GM06990 (cell line): ENCODE measurements at regions not wholly inside any gene's neighbourhood (a gene's known extent, or its start where the extent isn't known, plus 50 kb on each side); places are given as distances from the start of the nearest gene placed in this dataset.

Experiments
- DNase-seq: peaks from one replicate; pipeline ENCODE4 v3.0.0-alpha.2; 2011; ENCODE audit not compliant: insufficient read length; ENCODE audit errors: extremely low read depth
- H3K27me3 ChIP-seq: replicated peaks from 2 replicates; pipeline ENCODE4 v1.6.0; 2011; ENCODE audit warnings: low read length; ENCODE audit not compliant: control insufficient read depth, insufficient read depth
- H3K36me3 ChIP-seq: 2 replicates; pipeline ENCODE4 v1.5.1; 2011; ENCODE audit warnings: low read length; ENCODE audit not compliant: control insufficient read depth, insufficient read depth
- H3K4me3 ChIP-seq: replicated peaks from 2 replicates; pipeline ENCODE4 v1.5.1; 2011; ENCODE audit warnings: low read depth, mild to moderate bottlenecking, control low read depth, low read length
- TF ChIP-seq, protein P1 (sequence below): IDR thresholded peaks from 2 replicates; pipeline ENCODE4 v1.5.1; 2011; ENCODE audit warnings: low read length, control low read depth, mild to moderate bottlenecking, inconsistent platforms; ENCODE audit not compliant: insufficient read depth, poor library complexity, severe bottlenecking

DNA sequence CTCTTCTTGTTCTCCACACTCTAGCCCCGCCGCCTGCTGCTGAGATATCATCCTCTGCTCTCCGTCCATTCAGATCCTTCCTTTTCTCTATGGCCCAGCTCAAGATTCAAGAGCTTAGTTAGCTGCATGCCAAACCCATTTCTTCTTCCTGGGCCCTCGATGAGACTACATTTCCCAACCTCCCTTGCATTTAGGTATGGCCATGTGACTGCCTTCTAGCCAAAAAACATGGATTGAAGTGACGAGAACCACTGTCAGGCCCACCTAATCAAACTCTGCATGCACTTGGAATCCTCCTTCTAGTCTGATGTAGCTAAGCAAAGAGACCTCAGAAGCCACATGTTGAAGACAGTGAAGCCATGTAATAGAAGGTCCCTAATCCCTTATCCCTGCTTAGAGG lies 308.2 kb downstream of the VPS13C start:
- no peak for DNase-seq
- TF ChIP-seq, protein P1, sequence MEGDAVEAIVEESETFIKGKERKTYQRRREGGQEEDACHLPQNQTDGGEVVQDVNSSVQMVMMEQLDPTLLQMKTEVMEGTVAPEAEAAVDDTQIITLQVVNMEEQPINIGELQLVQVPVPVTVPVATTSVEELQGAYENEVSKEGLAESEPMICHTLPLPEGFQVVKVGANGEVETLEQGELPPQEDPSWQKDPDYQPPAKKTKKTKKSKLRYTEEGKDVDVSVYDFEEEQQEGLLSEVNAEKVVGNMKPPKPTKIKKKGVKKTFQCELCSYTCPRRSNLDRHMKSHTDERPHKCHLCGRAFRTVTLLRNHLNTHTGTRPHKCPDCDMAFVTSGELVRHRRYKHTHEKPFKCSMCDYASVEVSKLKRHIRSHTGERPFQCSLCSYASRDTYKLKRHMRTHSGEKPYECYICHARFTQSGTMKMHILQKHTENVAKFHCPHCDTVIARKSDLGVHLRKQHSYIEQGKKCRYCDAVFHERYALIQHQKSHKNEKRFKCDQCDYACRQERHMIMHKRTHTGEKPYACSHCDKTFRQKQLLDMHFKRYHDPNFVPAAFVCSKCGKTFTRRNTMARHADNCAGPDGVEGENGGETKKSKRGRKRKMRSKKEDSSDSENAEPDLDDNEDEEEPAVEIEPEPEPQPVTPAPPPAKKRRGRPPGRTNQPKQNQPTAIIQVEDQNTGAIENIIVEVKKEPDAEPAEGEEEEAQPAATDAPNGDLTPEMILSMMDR = no peak

DNA sequence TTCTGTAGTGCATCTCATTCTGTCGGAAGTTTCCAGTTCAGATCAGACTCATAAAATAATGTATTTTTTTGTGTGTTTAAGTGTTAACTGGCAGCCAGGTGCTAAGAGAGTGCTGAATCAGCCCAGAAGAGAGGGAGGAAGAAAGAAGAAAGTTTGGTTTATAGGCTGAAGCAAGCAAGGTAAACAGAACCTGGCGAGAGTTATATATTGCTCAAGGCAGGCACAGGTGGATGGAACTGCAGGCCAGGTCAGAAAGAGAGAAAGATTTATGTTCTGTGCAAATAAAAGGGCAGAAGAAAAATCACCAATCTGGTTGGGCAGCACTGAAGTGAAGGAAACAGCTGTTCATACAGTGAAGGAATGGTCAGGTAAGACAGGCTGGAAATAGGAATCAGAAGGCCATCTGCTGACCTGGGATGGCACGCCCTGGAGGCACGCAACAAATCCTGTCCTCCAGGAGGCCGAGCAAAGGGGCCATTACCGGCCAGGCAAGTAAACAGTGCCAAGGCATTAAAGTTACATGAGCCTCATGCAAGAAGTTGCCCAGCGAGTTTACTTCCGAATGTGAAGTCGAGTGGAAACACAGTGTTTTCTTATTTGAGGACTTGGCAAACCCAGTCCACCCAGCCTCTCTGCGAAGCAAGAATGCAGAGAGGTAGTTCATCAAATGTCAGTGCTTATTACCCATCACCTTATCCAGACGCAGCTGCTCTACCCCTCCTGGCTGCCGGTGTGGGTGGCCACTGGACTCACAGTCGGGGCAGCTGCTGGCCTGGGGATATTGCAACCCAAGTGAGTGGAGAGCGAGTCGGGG lies 309.8 kb downstream of the VPS13C start:
- Histone ChIP-seq H3K4me3 (no peak overlapping the region), H3K36me3 (no peaks in the 10 kb centered on the region), H3K27me3 (no peaks in the 10 kb centered on the region; the same call in 1 of the 2 replicates)
- TF ChIP-seq, protein P1 = no peak
- no peak for DNase-seq

More for the DNA sequence above, 308.2 kb downstream of the VPS13C start:
- H3K36me3 ChIP-seq = no peaks in the 10 kb centered on the region
- H3K27me3 ChIP-seq = no peaks in the 10 kb centered on the region; the same call in 1 of the 2 replicates
- no peak overlapping the region for H3K4me3 ChIP-seq

DNA sequence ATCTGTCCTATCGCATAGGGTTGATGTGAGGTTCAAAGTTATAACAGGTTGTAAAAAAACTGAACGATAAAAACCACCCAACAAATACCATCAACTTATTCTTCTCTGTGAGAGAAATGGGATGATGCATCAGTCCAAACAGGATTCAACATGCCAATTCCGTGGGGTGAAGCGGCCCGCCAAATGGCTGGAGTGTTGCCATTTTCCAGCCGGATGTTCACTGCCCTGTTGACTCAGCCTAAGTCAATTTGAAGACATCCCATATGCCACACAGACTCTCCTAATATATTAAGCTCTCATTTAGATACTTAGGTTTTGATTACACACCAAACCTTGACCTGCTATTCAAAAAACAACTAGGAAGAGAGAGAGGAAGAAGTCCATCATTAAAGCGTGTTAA lies 311.1 kb downstream of the VPS13C start:
- DNase-seq = no peak
- H3K36me3 ChIP-seq = no peaks in the 10 kb centered on the region
- no peaks in the 10 kb centered on the region; the same call in 1 of the 2 replicates for H3K27me3 ChIP-seq
- no peak overlapping the region for H3K4me3 ChIP-seq
- TF ChIP-seq, protein P1 = no peak

DNA sequence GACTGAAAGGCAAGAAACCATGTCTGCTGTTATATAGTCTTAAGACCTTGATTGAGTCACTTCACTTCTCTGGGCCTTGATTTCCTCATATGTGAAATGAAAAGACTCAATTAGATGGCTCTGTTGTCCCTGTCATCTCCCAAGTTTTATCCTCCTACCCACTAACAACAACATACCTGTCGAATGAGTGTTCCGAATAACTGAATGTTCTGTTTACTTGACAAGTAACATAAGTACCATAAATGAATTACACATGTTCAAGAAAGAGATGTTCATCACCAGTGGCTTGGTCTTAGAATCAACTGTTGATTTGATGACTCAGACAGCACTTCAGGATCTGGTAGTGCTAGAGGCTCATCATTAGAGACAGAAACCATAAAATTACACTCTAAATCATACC lies 311.7 kb downstream of the VPS13C start:
- TF ChIP-seq, protein P1 = no peak
- Histone ChIP-seq H3K4me3 (no peak overlapping the region), H3K27me3 (no peaks in the 10 kb centered on the region; the same call in 1 of the 2 replicates), H3K36me3 (no peaks in the 10 kb centered on the region)
- no peak for DNase-seq

DNA sequence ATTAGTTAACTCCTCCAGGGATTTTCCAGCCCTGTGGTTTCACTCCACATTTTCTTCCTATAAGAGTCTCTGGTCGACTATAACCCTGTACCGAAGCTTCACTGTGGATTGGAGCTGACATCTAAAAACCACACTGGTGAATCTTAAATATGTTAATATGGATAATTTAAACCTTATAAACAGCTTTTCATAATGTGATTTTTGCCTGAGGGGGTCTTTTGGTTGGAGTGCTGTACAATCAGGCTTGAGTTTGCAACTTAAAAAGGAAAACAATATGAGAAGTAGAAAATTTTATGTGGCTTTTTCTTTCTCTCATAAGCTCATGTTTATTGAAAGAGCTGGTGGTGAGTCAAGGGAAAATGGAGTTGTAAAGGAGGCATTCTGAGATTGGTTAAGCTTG lies 313.7 kb downstream of the VPS13C start:
- no peak for DNase-seq
- TF ChIP-seq, protein P1 = no peak
- Histone ChIP-seq H3K36me3 (no peaks in the 10 kb centered on the region), H3K4me3 (no peak overlapping the region), H3K27me3 (no peaks in the 10 kb centered on the region)
